KMS-11 (cell line): ENCODE measurements at regions not wholly inside any gene's neighbourhood (a gene's known extent, or its start where the extent isn't known, plus 50 kb on each side); places are given as distances from the start of the nearest gene placed in this dataset.

Experiments used
- H2AFZ ChIP-seq: fragments of 200-600 bp; sonication (generic); 2 replicates; pipeline ENCODE4 v1.6.1; 2016; ENCODE audit warnings: antibody characterized with exemption, mixed run types, low read depth
- H3K27ac ChIP-seq: fragments of 200-600 bp; sonication (generic); 2 replicates; pipeline ENCODE4 v1.6.1; 2016; ENCODE audit warnings: mild to moderate bottlenecking, mixed run types
- H3K27me3 ChIP-seq: fragments of 200-600 bp; sonication (generic); 2 replicates; pipeline ENCODE4 v1.6.1; 2017; ENCODE audit warnings: mild to moderate bottlenecking, low read depth, mixed run types, moderate library complexity; ENCODE audit not compliant: insufficient read depth
- H3K36me3 ChIP-seq: fragments of 200-600 bp; sonication (generic); 2 replicates; pipeline ENCODE4 v1.6.1; 2017; ENCODE audit warnings: mild to moderate bottlenecking, mixed run types; ENCODE audit not compliant: insufficient read depth
- H3K4me1 ChIP-seq: fragments of 200-600 bp; sonication (generic); 2 replicates; pipeline ENCODE4 v1.6.1; 2016; ENCODE audit warnings: mild to moderate bottlenecking, low read depth, mixed run types; ENCODE audit not compliant: poor library complexity, severe bottlenecking
- H3K4me2 ChIP-seq: fragments of 200-600 bp; sonication (generic); 2 replicates; pipeline ENCODE4 v1.7.0; 2016; ENCODE audit warnings: mild to moderate bottlenecking, mixed run types
- H3K4me3 ChIP-seq: fragments of 200-600 bp; sonication (generic); IDR thresholded peaks from 2 replicates; pipeline ENCODE4 v1.6.1; 2017; ENCODE audit warnings: low read depth, low read length, mixed read lengths; ENCODE audit not compliant: insufficient read depth
- H3K79me2 ChIP-seq: fragments of 200-600 bp; sonication (generic); 2 replicates; pipeline ENCODE4 v1.6.1; 2016; ENCODE audit warnings: low read depth, mixed run types; ENCODE audit not compliant: insufficient read depth
- H3K9ac ChIP-seq: fragments of 200-600 bp; sonication (generic); 2 replicates; pipeline ENCODE4 v1.6.1; 2016; ENCODE audit warnings: mild to moderate bottlenecking, mixed run types
- H4K20me1 ChIP-seq: fragments of 200-600 bp; sonication (generic); 2 replicates; pipeline ENCODE4 v1.6.1; 2016; ENCODE audit warnings: mild to moderate bottlenecking, mixed run types; ENCODE audit not compliant: insufficient read depth
- CTCF ChIP-seq: fragments of 200-600 bp; sonication (generic); conservative IDR thresholded peaks from 2 replicates; pipeline ENCODE4 v1.6.1; 2017; ENCODE audit warnings: low read depth, mild to moderate bottlenecking, antibody characterized with exemption, low read length, moderate library complexity, mixed read lengths

- no peaks in the 10 kb centered on the region for H3K79me2 ChIP-seq
- no peak overlapping the region for H3K4me2 ChIP-seq
- H3K4me1 ChIP-seq = no peaks in the 10 kb centered on the region
- H3K36me3 ChIP-seq = no peaks in the 10 kb centered on the region
- no peak overlapping the region for H3K9ac ChIP-seq
- no peak overlapping the region for H3K4me3 ChIP-seq
- TF ChIP-seq CTCF = no peak
- no peak overlapping the region for H3K27ac ChIP-seq
- H2AFZ ChIP-seq = no peak overlapping the region
- no peaks in the 10 kb centered on the region for H3K27me3 ChIP-seq
- no peaks in the 10 kb centered on the region for H4K20me1 ChIP-seq
These were observed 568.9 kb upstream of the NR2F2 start for GRCh38 chr15:95761501-95762165.

- Histone ChIP-seq H2AFZ (no peak overlapping the region), H3K4me1 (no peaks in the 10 kb centered on the region), H3K79me2 (no peaks in the 10 kb centered on the region), H3K4me3 (no peak overlapping the region), H3K9ac (no peak overlapping the region), H3K27ac (no peak overlapping the region), H3K4me2 (no peak overlapping the region), H3K27me3 (no peaks in the 10 kb centered on the region), H3K36me3 (no peaks in the 10 kb centered on the region), H4K20me1 (no peaks in the 10 kb centered on the region)
- TF ChIP-seq CTCF = no peak
These were observed 567.1 kb upstream of the NR2F2 start for GRCh38 chr15:95763426-95763825.

GRCh38 chr15:95765161-95765560 lies 565.3 kb upstream of the NR2F2 start:
- Histone ChIP-seq H3K4me1 (no peaks in the 10 kb centered on the region), H3K79me2 (no peaks in the 10 kb centered on the region), H3K27me3 (no peaks in the 10 kb centered on the region), H3K4me2 (no peak overlapping the region), H4K20me1 (no peaks in the 10 kb centered on the region), H3K4me3 (no peak overlapping the region), H3K36me3 (no peaks in the 10 kb centered on the region), H3K27ac (no peak overlapping the region), H2AFZ (no peak overlapping the region), H3K9ac (no peak overlapping the region)
- TF ChIP-seq CTCF = no peak

- H3K36me3 ChIP-seq = no peaks in the 10 kb centered on the region
- no peak overlapping the region for H3K4me2 ChIP-seq
- TF ChIP-seq CTCF = no peak
- H2AFZ ChIP-seq = no peak overlapping the region
- H3K4me3 ChIP-seq = no peak overlapping the region
- H3K27me3 ChIP-seq = no peaks in the 10 kb centered on the region
- no peaks in the 10 kb centered on the region for H3K79me2 ChIP-seq
- no peaks in the 10 kb centered on the region for H4K20me1 ChIP-seq
- no peak overlapping the region for H3K9ac ChIP-seq
- no peaks in the 10 kb centered on the region for H3K4me1 ChIP-seq
- H3K27ac ChIP-seq = no peak overlapping the region
These were observed 560.3 kb upstream of the NR2F2 start for GRCh38 chr15:95770196-95770595.
